ENCODE measurements at regions not wholly inside any gene's neighbourhood (a gene's known extent, or its start where the extent isn't known, plus 50 kb on each side); places are given as distances from the start of the nearest gene placed in this dataset.

DNA sequence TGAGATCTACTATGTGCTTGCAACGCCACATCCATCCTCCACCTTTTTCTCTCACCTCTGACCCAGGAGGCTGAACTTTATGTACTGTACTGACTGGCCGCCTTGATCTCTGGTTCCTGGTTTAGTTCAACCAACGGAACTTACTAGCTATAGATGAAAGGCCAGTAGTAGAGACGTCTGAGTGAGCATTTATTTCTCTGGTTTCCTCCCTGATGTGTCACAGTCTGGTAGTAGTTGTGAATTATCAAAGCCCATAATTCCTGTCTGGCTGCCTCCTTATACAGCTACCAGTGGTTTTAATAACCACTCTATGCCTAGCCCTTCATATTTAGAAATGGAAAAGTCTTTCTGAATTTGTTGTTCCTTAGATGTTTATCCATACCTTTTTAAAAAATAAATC lies 64.7 kb downstream of the POM121L12 start:
- no peaks in the 10 kb centered on the region for H3K36me3 ChIP-seq
- H3K27me3 ChIP-seq = no peaks in the 10 kb centered on the region
- 73 to 82% (median 73%) methylated on average over 4 of the region's 4 CpGs for WGBS, 3 donors
- no peak overlapping the region for H3K4me3 ChIP-seq
- no peaks in the 10 kb centered on the region for H3K9me3 ChIP-seq
- no peak overlapping the region for H3K27ac ChIP-seq
- TF ChIP-seq, protein P1, sequence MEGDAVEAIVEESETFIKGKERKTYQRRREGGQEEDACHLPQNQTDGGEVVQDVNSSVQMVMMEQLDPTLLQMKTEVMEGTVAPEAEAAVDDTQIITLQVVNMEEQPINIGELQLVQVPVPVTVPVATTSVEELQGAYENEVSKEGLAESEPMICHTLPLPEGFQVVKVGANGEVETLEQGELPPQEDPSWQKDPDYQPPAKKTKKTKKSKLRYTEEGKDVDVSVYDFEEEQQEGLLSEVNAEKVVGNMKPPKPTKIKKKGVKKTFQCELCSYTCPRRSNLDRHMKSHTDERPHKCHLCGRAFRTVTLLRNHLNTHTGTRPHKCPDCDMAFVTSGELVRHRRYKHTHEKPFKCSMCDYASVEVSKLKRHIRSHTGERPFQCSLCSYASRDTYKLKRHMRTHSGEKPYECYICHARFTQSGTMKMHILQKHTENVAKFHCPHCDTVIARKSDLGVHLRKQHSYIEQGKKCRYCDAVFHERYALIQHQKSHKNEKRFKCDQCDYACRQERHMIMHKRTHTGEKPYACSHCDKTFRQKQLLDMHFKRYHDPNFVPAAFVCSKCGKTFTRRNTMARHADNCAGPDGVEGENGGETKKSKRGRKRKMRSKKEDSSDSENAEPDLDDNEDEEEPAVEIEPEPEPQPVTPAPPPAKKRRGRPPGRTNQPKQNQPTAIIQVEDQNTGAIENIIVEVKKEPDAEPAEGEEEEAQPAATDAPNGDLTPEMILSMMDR (IDR thresholded peaks at IDR 0.05) = no peak
- TF ChIP-seq POLR2A (IDR thresholded peaks at IDR 0.05) (no peak), EP300 (IDR thresholded peaks at IDR 0.05) (no peak)
- intact Hi-C loops (cut with DNase I) = no loop called here
- no peaks in the 10 kb centered on the region for H3K4me1 ChIP-seq (ENCODE audit: insufficient read depth)
- no peak for DNase-seq

DNA sequence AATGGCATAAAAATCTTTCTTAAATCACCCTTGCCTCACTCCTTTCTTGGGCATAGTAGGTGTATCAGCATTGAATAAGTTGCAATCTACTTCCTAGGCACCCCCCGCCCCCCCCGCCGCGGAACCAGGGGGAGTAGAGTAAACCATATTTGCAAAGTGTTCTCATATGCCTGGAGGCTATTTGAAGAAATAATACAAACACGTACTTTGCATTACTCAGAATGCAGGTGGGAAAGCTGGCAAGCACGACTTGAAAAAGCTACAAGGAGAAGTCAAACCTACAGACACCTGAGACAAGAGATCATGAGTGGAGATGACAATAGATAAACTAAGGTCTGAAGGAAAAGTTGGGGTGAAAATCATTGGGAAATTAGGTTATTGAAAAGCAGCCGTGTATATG lies 65.6 kb downstream of the POM121L12 start:
- Histone ChIP-seq H3K4me3 (no peak overlapping the region), H3K4me1 (ENCODE audit: insufficient read depth) (no peaks in the 10 kb centered on the region), H3K36me3 (no peaks in the 10 kb centered on the region), H3K27ac (no peak overlapping the region), H3K27me3 (no peaks in the 10 kb centered on the region), H3K9me3 (no peaks in the 10 kb centered on the region)
- TF ChIP-seq POLR2A (IDR thresholded peaks at IDR 0.05) = no peak
- TF ChIP-seq EP300 (IDR thresholded peaks at IDR 0.05) = no peak
- TF ChIP-seq, protein P1 (IDR thresholded peaks at IDR 0.05) = no peak
- intact Hi-C loops (cut with DNase I) = no loop called here
- 78 to 92% (median 85%) methylated on average over 7 of the region's 7 CpGs for WGBS, 3 donors
- DNase-seq = no peak

DNA sequence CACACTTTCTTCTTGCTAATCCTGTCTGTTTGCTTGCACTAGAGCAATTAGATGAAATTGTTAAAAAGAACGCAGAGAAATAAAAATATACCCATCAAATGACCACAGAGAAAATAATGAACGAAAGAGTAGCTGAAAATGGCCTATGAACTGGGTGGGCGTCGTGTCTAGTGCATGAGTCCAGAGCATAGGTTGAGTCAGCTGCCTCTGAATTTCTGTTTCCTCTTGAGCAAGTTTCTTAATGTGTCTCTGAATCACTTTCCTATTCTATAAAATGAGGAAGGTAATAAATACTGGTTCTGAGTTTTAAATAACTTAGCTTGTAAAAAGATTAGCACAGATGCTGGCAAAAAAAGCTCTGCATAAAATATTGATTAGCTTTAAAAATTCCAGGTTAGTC lies 75.0 kb downstream of the POM121L12 start:
- Histone ChIP-seq H3K27ac (no peak overlapping the region), H3K9me3 (no peaks in the 10 kb centered on the region), H3K4me3 (no peak overlapping the region), H3K27me3 (no peaks in the 10 kb centered on the region), H3K4me1 (ENCODE audit: insufficient read depth) (no peaks in the 10 kb centered on the region), H3K36me3 (no peaks in the 10 kb centered on the region)
- WGBS, 3 donors = 79 to 84% (median 82%) methylated on average over 4 of the region's 4 CpGs
- TF ChIP-seq, protein P1 (IDR thresholded peaks at IDR 0.05) = no peak
- TF ChIP-seq EP300 (IDR thresholded peaks at IDR 0.05) (no peak), POLR2A (IDR thresholded peaks at IDR 0.05) (no peak)
- intact Hi-C loops (cut with DNase I) = no loop called here
- DNase-seq = no peak

DNA sequence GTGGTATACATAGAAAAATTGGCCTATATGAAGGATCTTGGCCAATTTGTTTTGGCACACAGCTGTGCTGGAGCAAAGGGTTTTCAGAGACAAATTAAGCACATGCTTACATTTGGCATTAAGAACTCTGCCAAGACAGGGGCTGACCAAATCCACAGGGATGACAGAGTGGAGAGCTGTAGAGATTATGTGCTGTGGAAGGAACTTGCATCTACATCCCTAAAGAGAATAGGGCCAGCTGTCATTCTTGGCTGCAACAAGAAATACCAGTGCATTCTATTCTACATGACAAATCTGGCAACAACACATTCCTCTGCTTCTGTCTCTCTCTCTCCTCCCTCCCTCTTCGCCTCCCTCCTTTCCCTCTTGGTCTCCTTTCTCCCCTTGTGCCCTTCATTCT lies 75.6 kb downstream of the POM121L12 start:
- H3K9me3 ChIP-seq = no peaks in the 10 kb centered on the region
- no peaks in the 10 kb centered on the region for H3K4me1 ChIP-seq (ENCODE audit: insufficient read depth)
- intact Hi-C loops (cut with DNase I) = no loop called here
- WGBS, 3 donors = 27 to 54% (median 43%) methylated on average over 1 of the region's 1 CpG
- H3K4me3 ChIP-seq = no peak overlapping the region
- no peak for TF ChIP-seq POLR2A (IDR thresholded peaks at IDR 0.05)
- TF ChIP-seq EP300 (IDR thresholded peaks at IDR 0.05) = no peak
- TF ChIP-seq, protein P1 (IDR thresholded peaks at IDR 0.05) = no peak
- H3K27ac ChIP-seq = no peak overlapping the region
- no peaks in the 10 kb centered on the region for H3K27me3 ChIP-seq
- no peak for DNase-seq
- H3K36me3 ChIP-seq = no peaks in the 10 kb centered on the region

DNA sequence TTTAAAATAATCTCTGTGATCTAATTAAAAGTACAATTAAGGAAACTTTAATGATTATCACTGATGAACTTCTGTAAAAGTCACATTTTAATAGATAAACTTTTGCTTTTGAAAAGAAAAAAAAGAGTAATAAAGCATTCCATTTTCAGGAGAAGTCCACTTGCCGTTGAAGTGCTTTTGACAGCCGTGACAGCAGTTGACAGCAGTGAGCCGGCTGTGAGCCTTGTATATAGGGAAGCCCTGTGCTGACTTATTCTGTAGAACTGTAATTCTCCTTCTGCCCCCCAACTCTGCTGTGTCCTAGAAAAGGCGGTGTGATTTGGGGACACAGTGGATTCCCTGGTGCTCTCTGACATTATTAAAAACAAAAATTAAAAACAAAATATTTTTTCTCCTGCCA lies 78.0 kb downstream of the POM121L12 start:
- Histone ChIP-seq H3K27me3 (no peaks in the 10 kb centered on the region), H3K4me1 (ENCODE audit: insufficient read depth) (no peaks in the 10 kb centered on the region), H3K9me3 (no peaks in the 10 kb centered on the region), H3K27ac (no peak overlapping the region), H3K4me3 (no peak overlapping the region), H3K36me3 (no peaks in the 10 kb centered on the region)
- intact Hi-C loops (cut with DNase I) = no loop called here
- DNase-seq = no peak
- WGBS, 3 donors = 93 to 95% (median 95%) methylated on average over 4 of the region's 4 CpGs
- TF ChIP-seq POLR2A (IDR thresholded peaks at IDR 0.05) (no peak), EP300 (IDR thresholded peaks at IDR 0.05) (no peak)
- TF ChIP-seq, protein P1 (IDR thresholded peaks at IDR 0.05) = no peak
